ENCODE measurements at regions not wholly inside any gene's neighbourhood (a gene's known extent, or its start where the extent isn't known, plus 50 kb on each side); places are given as distances from the start of the nearest gene placed in this dataset.

- H3K79me2 ChIP-seq (ENCODE audit: control insufficient read depth in 1 of 2, insufficient read depth in 2 of 2, low read length in 2 of 2), result no peaks in the 10 kb centered on the region
- H3K79me1 ChIP-seq (ENCODE audit: low read depth, low read length), result no peaks in the 10 kb centered on the region
- ChIA-PET POLR2A (ENCODE audit: partially characterized antibody) (no interaction called here), CTCF (ENCODE audit: partially characterized antibody) (interaction anchor here (0.5 to 1.1 kb wide), 3 partner anchors 83 to 162 kb away, joined by 3 to 5 read pairs (median 4); no protein-coding TSS in a partner anchor)
- no peak overlapping the region for H3K18ac ChIP-seq (ENCODE audit: extremely low read depth, low read length)
- H3K4me3 ChIP-seq (ENCODE audit: extremely low read depth in 1 of 4, insufficient read depth in 2 of 4, low read depth in 3 of 4, low read length in 4 of 4), result no peak overlapping the region
- no peak overlapping the region for H3K4me2 ChIP-seq (ENCODE audit: insufficient read depth in 1 of 2, low read depth in 2 of 2, low read length in 2 of 2)
- H3K9ac ChIP-seq (replicated peaks in 1 of 4; ENCODE audit: extremely low read depth in 1 of 4, low read depth in 3 of 4, low read length in 3 of 4), result no peak overlapping the region
- 100% methylated on average over 2 of the region's 2 CpGs; no CpG with 5 or more reads in 1 of the 2 experiments for WGBS, 2 experiments (ENCODE audit: extremely low coverage in 1 of 2, insufficient coverage in 1 of 2, insufficient read length in 1 of 2, insufficient replicate concordance in 2 of 2, low coverage in 1 of 2, low lambda C conversion rate in 2 of 2, missing lambda C conversion rate in 1 of 2)
- no peak overlapping the region for H4K91ac ChIP-seq (replicated peaks; ENCODE audit: insufficient read length, low read length)
- no peak overlapping the region for H3K56ac ChIP-seq (replicated peaks; ENCODE audit: insufficient read length, low read depth, low read length)
- no peak overlapping the region for H3K14ac ChIP-seq (ENCODE audit: insufficient read length)
- H3K23me2 ChIP-seq (ENCODE audit: low read depth, low read length), result no peaks in the 10 kb centered on the region
- no peak overlapping the region for H3K27ac ChIP-seq (ENCODE audit: low read depth, low read length)
- no peaks in the 10 kb centered on the region for H4K20me1 ChIP-seq (replicated peaks in 1 of 2; ENCODE audit: control insufficient read depth in 1 of 2, insufficient read depth in 2 of 2, low read length in 2 of 2)
- no peak overlapping the region for H2BK15ac ChIP-seq (ENCODE audit: low read length)
- no peak overlapping the region for H4K8ac ChIP-seq (ENCODE audit: extremely low read depth, insufficient read depth, low read length)
- no peaks in the 10 kb centered on the region for H3K36me3 ChIP-seq (ENCODE audit: control insufficient read depth in 2 of 4, insufficient read depth in 4 of 4, low read length in 3 of 4)
- H2AFZ ChIP-seq (ENCODE audit: low read length), result no peak overlapping the region
- H2BK20ac ChIP-seq (ENCODE audit: low read length), result no peak overlapping the region
- no peak for DNase-seq (ENCODE audit: low read depth in 1 of 2, low spot score in 2 of 2)
- H2BK12ac ChIP-seq (ENCODE audit: low read depth, low read length), result no peak overlapping the region
- no peak overlapping the region for H2AK5ac ChIP-seq (ENCODE audit: low read depth, low read length)
- no peak overlapping the region for H3K23ac ChIP-seq (ENCODE audit: insufficient read length)
- H3K4ac ChIP-seq (replicated peaks; ENCODE audit: insufficient read length, low read depth, low read length), result no peak overlapping the region
- no peak overlapping the region for H2BK5ac ChIP-seq (ENCODE audit: low read depth, low read length)
- no peaks in the 10 kb centered on the region for H3K27me3 ChIP-seq (replicated peaks in 1 of 4; ENCODE audit: control insufficient read depth in 3 of 4, extremely low read depth in 1 of 4, insufficient read depth in 3 of 4, low read length in 3 of 4)
- H3K9me3 ChIP-seq (ENCODE audit: insufficient read depth in 2 of 2, low read depth in 1 of 2, low read length in 1 of 2), result no peaks in the 10 kb centered on the region
- no peak overlapping the region for H4K5ac ChIP-seq (ENCODE audit: insufficient read length, low read depth, low read length)
- H2BK120ac ChIP-seq (replicated peaks; ENCODE audit: low read depth, low read length), result no peak overlapping the region
- no peak for FAIRE-seq
- TF ChIP-seq SP1 (IDR thresholded peaks at IDR 0.05; ENCODE audit: low read depth, low read length) (no peak), SRF (IDR thresholded peaks at IDR 0.05; ENCODE audit: low read depth, low read length) (no peak)
- peaks cover 0 to 5% (median 2%) of the 10 kb centered on the region in 4 experiments; a peak in 2 of 7 replicates for H3K4me1 ChIP-seq (replicated peaks in 1 of 4; ENCODE audit: control insufficient read depth in 3 of 4, insufficient read depth in 4 of 4, low read length in 3 of 4)
These were observed 161.0 kb upstream of the SGK1 start for GRCh38 chr6:134478764-134479399.
